ENCODE measurements at regions not wholly inside any gene's neighbourhood (a gene's known extent, or its start where the extent isn't known, plus 50 kb on each side); places are given as distances from the start of the nearest gene placed in this dataset.
"Not testable (repeated sequence)": the region's sequence is repeated elsewhere in the genome, so short reads cannot be mapped to it uniquely, and the experiment has no call there.

- Histone ChIP-seq H3K27me3 (ENCODE audit: control insufficient read depth, insufficient read depth, low read length) (no peaks in the 10 kb centered on the region), H3K36me3 (ENCODE audit: control insufficient read depth, insufficient read depth, low read length) (no peaks in the 10 kb centered on the region), H3K4me3 (ENCODE audit: low read depth, low read length) (no peak overlapping the region)
- TF ChIP-seq CTCF (IDR thresholded peaks at IDR 0.05; ENCODE audit: insufficient read depth, low read depth, low read length), result no peak
- CTCF ChIA-PET, result no interaction called here
- no peak for DNase-seq (ENCODE audit: low read depth)
- POLR2A ChIA-PET, result no interaction called here
These were observed 219.2 kb upstream of the RAI14 start for GRCh38 chr5:34436761-34437501.

- CTCF ChIA-PET, result interaction anchor here (1.3 kb wide), 1 partner anchor 21 kb away, joined by 3 read pairs; no protein-coding TSS in a partner anchor
- no peak overlapping the region for H3K4me3 ChIP-seq (ENCODE audit: low read depth, low read length)
- POLR2A ChIA-PET, result no interaction called here
- no peak for TF ChIP-seq CTCF (IDR thresholded peaks at IDR 0.05; ENCODE audit: insufficient read depth, low read depth, low read length)
- H3K36me3 ChIP-seq (ENCODE audit: control insufficient read depth, insufficient read depth, low read length), result no peaks in the 10 kb centered on the region
- no peak for DNase-seq (ENCODE audit: low read depth)
- H3K27me3 ChIP-seq (ENCODE audit: control insufficient read depth, insufficient read depth, low read length), result no peaks in the 10 kb centered on the region
These were observed 216.5 kb upstream of the RAI14 start for GRCh38 chr5:34439601-34440000.

- CTCF ChIA-PET; H3K36me3 ChIP-seq (ENCODE audit: control insufficient read depth, insufficient read depth, low read length); DNase-seq (ENCODE audit: low read depth); H3K27me3 ChIP-seq (ENCODE audit: control insufficient read depth, insufficient read depth, low read length); H3K4me3 ChIP-seq (ENCODE audit: low read depth, low read length); POLR2A ChIA-PET: not testable (repeated sequence)
These were observed 214.4 kb upstream of the RAI14 start for GRCh38 chr5:34441767-34442166.

- ChIA-PET POLR2A (no interaction called here), CTCF (no interaction called here)
- Histone ChIP-seq H3K4me3 (ENCODE audit: low read depth, low read length) (no peak overlapping the region), H3K36me3 (ENCODE audit: control insufficient read depth, insufficient read depth, low read length) (no peaks in the 10 kb centered on the region), H3K27me3 (ENCODE audit: control insufficient read depth, insufficient read depth, low read length) (no peaks in the 10 kb centered on the region)
- no peak for DNase-seq (ENCODE audit: low read depth)
- TF ChIP-seq CTCF (IDR thresholded peaks at IDR 0.05; ENCODE audit: insufficient read depth, low read depth, low read length), result no peak
These were observed 208.7 kb upstream of the RAI14 start for GRCh38 chr5:34447424-34447823.

- DNase-seq (ENCODE audit: low read depth), result no peak
- Histone ChIP-seq H3K36me3 (ENCODE audit: control insufficient read depth, insufficient read depth, low read length) (no peaks in the 10 kb centered on the region), H3K4me3 (ENCODE audit: low read depth, low read length) (no peak overlapping the region), H3K27me3 (ENCODE audit: control insufficient read depth, insufficient read depth, low read length) (no peaks in the 10 kb centered on the region)
- ChIA-PET CTCF (no interaction called here), POLR2A (no interaction called here)
- TF ChIP-seq CTCF (IDR thresholded peaks at IDR 0.05; ENCODE audit: insufficient read depth, low read depth, low read length), result no peak
These were observed 206.5 kb upstream of the RAI14 start for GRCh38 chr5:34449639-34450038.

GRCh38 chr5:34450338-34450737 is 205.8 kb upstream of the RAI14 start:
- POLR2A ChIA-PET, result no interaction called here
- Histone ChIP-seq H3K36me3 (ENCODE audit: control insufficient read depth, insufficient read depth, low read length) (no peaks in the 10 kb centered on the region), H3K4me3 (ENCODE audit: low read depth, low read length) (no peak overlapping the region), H3K27me3 (ENCODE audit: control insufficient read depth, insufficient read depth, low read length) (no peaks in the 10 kb centered on the region)
- DNase-seq (ENCODE audit: low read depth), result no peak
- CTCF ChIA-PET, result no interaction called here
- TF ChIP-seq CTCF (IDR thresholded peaks at IDR 0.05; ENCODE audit: insufficient read depth, low read depth, low read length), result no peak

All from BJ (cell line).